ENCODE measurements at regions not wholly inside any gene's neighbourhood (a gene's known extent, or its start where the extent isn't known, plus 50 kb on each side); places are given as distances from the start of the nearest gene placed in this dataset.

DNA sequence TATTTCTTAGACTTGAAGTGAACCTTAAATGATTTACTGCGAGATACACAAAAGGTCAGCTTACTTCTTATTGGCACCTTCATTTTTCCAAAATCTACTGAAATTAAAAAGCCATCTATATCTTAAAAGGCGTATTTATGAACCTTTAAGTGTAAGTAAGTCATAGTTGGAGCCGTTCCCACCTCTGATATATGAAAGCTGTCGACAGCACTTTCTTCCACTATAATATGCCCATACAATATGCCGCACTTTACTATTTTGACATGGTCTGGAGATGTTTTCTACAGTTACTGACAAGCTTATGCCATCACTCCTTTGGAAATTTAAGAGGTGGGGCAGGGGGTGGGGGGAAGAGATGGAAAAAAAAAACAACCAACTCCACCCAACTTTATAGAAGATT lies 155.3 kb downstream of the PHETA1 start:
- Histone ChIP-seq H3K27me3 (replicated peaks; ENCODE audit: control insufficient read depth, insufficient read depth, low read length) (no peaks in the 10 kb centered on the region; the same call in none of the 2 replicates), H3K4me3 (replicated peaks; ENCODE audit: low read depth, low read length) (no peak overlapping the region), H3K36me3 (ENCODE audit: control insufficient read depth, insufficient read depth, low read length) (no peaks in the 10 kb centered on the region)
- TF ChIP-seq, protein P1, sequence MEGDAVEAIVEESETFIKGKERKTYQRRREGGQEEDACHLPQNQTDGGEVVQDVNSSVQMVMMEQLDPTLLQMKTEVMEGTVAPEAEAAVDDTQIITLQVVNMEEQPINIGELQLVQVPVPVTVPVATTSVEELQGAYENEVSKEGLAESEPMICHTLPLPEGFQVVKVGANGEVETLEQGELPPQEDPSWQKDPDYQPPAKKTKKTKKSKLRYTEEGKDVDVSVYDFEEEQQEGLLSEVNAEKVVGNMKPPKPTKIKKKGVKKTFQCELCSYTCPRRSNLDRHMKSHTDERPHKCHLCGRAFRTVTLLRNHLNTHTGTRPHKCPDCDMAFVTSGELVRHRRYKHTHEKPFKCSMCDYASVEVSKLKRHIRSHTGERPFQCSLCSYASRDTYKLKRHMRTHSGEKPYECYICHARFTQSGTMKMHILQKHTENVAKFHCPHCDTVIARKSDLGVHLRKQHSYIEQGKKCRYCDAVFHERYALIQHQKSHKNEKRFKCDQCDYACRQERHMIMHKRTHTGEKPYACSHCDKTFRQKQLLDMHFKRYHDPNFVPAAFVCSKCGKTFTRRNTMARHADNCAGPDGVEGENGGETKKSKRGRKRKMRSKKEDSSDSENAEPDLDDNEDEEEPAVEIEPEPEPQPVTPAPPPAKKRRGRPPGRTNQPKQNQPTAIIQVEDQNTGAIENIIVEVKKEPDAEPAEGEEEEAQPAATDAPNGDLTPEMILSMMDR (IDR thresholded peaks at IDR 0.05; ENCODE audit: insufficient read depth, low read length, poor library complexity, severe bottlenecking) = no peak
- DNase-seq (ENCODE audit: extremely low read depth, insufficient read length) = no peak

DNA sequence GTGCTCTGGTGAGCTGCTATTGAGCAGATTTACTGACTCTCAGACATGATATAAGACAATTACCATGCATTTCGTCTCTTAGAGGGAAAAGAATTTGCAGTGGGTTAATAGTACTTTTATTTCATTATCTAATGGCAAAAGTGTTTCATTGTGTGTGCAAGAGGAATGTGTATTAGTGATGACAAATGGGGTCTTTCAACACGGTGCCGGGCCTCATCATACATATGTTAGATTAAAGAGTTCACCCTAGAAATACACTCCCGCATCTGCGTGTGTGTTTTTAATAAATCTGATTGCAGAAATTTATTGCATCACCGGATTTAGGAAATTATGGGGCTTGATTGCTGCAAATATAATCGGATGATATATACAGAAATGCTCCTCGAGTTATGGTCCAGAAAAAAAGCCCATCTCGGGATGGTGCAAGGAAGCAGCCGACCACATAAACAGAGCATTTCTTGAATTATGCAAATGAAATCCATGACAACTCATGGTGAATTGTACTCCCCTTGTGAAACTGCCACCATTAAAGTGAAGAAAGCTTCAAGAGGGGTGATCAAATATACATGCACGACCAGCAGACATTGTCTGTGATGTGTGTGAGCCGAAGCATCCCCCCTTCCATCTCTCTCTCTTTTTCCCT lies 156.0 kb downstream of the PHETA1 start:
- TF ChIP-seq, protein P1 (IDR thresholded peaks at IDR 0.05; ENCODE audit: insufficient read depth, low read length, poor library complexity, severe bottlenecking) = no peak
- Histone ChIP-seq H3K4me3 (replicated peaks; ENCODE audit: low read depth, low read length) (no peak overlapping the region), H3K36me3 (ENCODE audit: control insufficient read depth, insufficient read depth, low read length) (no peaks in the 10 kb centered on the region), H3K27me3 (replicated peaks; ENCODE audit: control insufficient read depth, insufficient read depth, low read length) (no peaks in the 10 kb centered on the region; the same call in none of the 2 replicates)
- no peak for DNase-seq (ENCODE audit: extremely low read depth, insufficient read length)

DNA sequence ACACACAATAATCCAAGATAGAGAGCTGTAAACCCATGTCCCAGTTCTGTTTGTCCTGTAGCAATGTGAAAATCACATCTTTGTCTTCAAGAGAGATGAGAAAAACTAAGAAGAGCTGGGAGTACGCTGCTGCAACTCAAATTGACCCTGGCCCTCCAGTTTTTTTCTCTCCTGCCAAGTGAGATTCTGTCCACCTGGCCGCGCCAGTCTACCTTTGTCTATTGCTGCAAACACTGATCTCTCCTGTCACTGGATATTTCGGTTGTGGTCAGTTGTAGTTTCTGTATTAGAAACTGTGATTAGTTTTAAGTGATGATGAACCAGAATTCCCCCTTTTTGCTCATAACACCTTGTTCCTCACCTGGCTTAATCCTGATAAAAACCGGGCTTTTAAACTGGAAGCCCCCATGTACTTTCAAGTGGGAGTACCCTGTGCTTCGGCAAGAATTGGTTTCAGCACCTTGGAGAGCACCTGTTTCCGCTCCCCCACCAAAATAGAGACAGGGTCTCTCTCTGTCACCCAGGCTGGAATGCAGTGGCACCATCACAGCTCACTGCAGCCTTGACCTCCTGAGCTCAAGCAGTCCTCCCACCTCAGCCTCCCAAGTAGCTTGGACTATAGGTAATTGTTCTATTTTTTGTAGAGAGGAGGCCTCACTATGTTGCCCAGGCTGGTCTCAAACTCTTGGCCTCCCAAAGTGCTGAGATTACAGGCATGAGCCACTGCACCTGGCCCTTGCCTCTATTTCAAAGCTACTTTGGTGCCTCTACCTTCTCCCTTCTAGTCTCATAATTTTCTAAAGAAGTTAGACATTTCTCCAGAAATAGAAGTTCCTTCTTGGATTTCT lies 156.8 kb downstream of the PHETA1 start:
- no peak for DNase-seq (ENCODE audit: extremely low read depth, insufficient read length)
- H3K27me3 ChIP-seq (replicated peaks; ENCODE audit: control insufficient read depth, insufficient read depth, low read length) = no peaks in the 10 kb centered on the region; the same call in none of the 2 replicates
- TF ChIP-seq, protein P1 (IDR thresholded peaks at IDR 0.05; ENCODE audit: insufficient read depth, low read length, poor library complexity, severe bottlenecking) = no peak
- H3K36me3 ChIP-seq (ENCODE audit: control insufficient read depth, insufficient read depth, low read length) = no peaks in the 10 kb centered on the region
- H3K4me3 ChIP-seq (replicated peaks; ENCODE audit: low read depth, low read length) = no peak overlapping the region

DNA sequence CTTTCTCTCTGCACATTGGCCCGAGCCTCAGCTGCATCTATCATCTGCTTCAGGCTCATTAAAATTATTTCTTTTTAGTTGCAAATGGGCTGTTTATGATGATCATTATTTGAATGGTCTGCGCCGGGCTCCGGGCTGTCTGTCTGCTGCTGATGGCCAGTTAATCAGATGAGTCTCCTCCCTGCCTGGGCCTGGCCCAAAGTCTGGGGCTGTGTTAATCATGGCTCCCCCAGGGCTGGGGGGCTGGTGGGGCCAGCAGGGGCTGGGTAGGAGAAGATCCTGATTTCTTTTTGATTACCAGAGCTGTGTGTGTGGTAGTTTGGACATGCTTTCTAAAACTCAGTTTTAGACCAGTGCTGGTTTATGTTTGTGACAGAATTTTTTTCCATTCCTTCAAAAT lies 159.1 kb downstream of the PHETA1 start:
- Histone ChIP-seq H3K27me3 (replicated peaks; ENCODE audit: control insufficient read depth, insufficient read depth, low read length) (no peaks in the 10 kb centered on the region; the same call in none of the 2 replicates), H3K4me3 (replicated peaks; ENCODE audit: low read depth, low read length) (no peak overlapping the region), H3K36me3 (ENCODE audit: control insufficient read depth, insufficient read depth, low read length) (no peaks in the 10 kb centered on the region)
- DNase-seq (ENCODE audit: extremely low read depth, insufficient read length) = no peak
- TF ChIP-seq, protein P1 (IDR thresholded peaks at IDR 0.05; ENCODE audit: insufficient read depth, low read length, poor library complexity, severe bottlenecking) = no peak

DNA sequence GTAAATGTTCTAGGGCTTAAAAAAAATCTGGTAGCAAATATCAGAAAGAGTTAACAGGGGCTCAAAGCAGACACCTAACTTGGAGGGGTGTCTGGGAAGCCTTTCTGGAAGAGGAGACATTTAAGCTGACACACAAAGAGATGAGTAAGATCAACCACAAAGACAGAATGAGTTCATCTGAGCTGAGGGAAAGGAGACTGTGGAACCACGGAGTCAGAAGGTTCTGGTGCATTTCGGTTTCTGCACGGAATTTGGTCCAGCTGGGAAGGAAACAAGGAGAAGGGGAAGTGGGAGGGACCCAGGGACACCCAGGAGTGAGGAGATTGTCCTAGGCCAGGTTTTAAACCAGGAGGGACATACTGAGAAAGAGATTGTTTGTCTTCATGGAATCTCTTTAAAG lies 161.1 kb downstream of the PHETA1 start:
- DNase-seq (ENCODE audit: extremely low read depth, insufficient read length) = no peak
- TF ChIP-seq, protein P1 (IDR thresholded peaks at IDR 0.05; ENCODE audit: insufficient read depth, low read length, poor library complexity, severe bottlenecking) = no peak
- H3K36me3 ChIP-seq (ENCODE audit: control insufficient read depth, insufficient read depth, low read length) = no peaks in the 10 kb centered on the region
- H3K27me3 ChIP-seq (replicated peaks; ENCODE audit: control insufficient read depth, insufficient read depth, low read length) = no peaks in the 10 kb centered on the region; the same call in none of the 2 replicates
- H3K4me3 ChIP-seq (replicated peaks; ENCODE audit: low read depth, low read length) = no peak overlapping the region

Measured in GM06990 (cell line).